ENCODE measurements at regions not wholly inside any gene's neighbourhood (a gene's known extent, or its start where the extent isn't known, plus 50 kb on each side); places are given as distances from the start of the nearest gene placed in this dataset.

DNA sequence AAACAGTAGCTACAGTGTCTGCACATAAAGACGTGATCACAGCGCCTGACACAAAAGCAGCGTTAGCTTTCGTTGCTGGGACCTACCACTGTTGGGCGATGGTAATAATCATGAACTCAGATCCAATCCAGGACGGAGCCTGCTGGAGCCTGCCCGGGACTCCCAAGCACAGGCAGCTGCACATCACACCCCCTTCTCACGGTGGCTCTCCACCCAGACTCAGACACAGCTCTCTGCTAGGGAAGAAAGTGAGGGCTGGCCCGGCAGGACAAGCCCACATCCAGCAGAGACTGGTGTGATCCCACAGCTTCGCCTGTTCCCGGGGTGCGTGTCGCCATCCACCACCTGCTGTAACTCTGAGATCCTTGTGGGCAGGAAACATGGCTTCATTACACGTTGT is 49.9 kb upstream of the FOXN3 start:
- Histone ChIP-seq H3K4me1 (ENCODE audit: control insufficient read depth in 1 of 2, insufficient read depth in 2 of 2, low read depth in 1 of 2, low read length in 1 of 2) (peaks cover 0 to 5% of the 10 kb centered on the region in 2 experiments; a peak in 1 of 4 replicates), H3K27me3 (ENCODE audit: insufficient read depth) (no peaks in the 10 kb centered on the region), H3K4me3 (ENCODE audit: low read depth in 2 of 2, low read length in 1 of 2) (no peak overlapping the region), H3K36me3 (replicated peaks in 1 of 2; ENCODE audit: control insufficient read depth in 1 of 2, insufficient read depth in 2 of 2, low read length in 1 of 2) (no peaks in the 10 kb centered on the region), H2AFZ (ENCODE audit: low read depth) (no peak overlapping the region), H3K4me2 (no peak overlapping the region), H3K9me2 (no peaks in the 10 kb centered on the region), H3K79me2 (ENCODE audit: insufficient read depth) (no peaks in the 10 kb centered on the region), H3K27ac (ENCODE audit: low read depth in 2 of 2, low read length in 1 of 2) (no peak overlapping the region), H4K20me1 (ENCODE audit: insufficient read depth) (no peaks in the 10 kb centered on the region), H3K9me3 (no peaks in the 10 kb centered on the region), H3F3A (replicated peaks; ENCODE audit: insufficient read depth) (no peaks in the 10 kb centered on the region), H3K9ac (no peak overlapping the region)
- TF ChIP-seq CHD2 (IDR thresholded peaks at IDR 0.05; ENCODE audit: low read length, partially characterized antibody) (no peak), RFX5 (IDR thresholded peaks at IDR 0.05; ENCODE audit: low read length) (no peak), RXRA (IDR thresholded peaks at IDR 0.05; ENCODE audit: borderline replicate concordance, low read depth) (no peak), MXI1 (IDR thresholded peaks at IDR 0.05; ENCODE audit: low read depth, low read length) (no peak), GABPA (IDR thresholded peaks at IDR 0.05; ENCODE audit: low read depth) (no peak), SMC3 (IDR thresholded peaks at IDR 0.05; ENCODE audit: low read depth, low read length) (no peak), TCF12 (IDR thresholded peaks at IDR 0.05) (no peak), TAF1 (IDR thresholded peaks at IDR 0.05; ENCODE audit: borderline replicate concordance, low read depth, low read length) (no peak), FOXJ3 (CRISPR knock-in tag; IDR thresholded peaks at IDR 0.05) (no peak), ELF1 (IDR thresholded peaks at IDR 0.05) (no peak), GATA2 (CRISPR knock-in tag; IDR thresholded peaks at IDR 0.05) (no peak), RAD21 (IDR thresholded peaks at IDR 0.05; ENCODE audit: low read length) (no peak)
- TF ChIP-seq, protein P1, sequence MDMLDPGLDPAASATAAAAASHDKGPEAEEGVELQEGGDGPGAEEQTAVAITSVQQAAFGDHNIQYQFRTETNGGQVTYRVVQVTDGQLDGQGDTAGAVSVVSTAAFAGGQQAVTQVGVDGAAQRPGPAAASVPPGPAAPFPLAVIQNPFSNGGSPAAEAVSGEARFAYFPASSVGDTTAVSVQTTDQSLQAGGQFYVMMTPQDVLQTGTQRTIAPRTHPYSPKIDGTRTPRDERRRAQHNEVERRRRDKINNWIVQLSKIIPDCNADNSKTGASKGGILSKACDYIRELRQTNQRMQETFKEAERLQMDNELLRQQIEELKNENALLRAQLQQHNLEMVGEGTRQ (IDR thresholded peaks at IDR 0.05; ENCODE audit: borderline replicate concordance, low read depth, low read length): no peak
- TF ChIP-seq, protein P2, sequence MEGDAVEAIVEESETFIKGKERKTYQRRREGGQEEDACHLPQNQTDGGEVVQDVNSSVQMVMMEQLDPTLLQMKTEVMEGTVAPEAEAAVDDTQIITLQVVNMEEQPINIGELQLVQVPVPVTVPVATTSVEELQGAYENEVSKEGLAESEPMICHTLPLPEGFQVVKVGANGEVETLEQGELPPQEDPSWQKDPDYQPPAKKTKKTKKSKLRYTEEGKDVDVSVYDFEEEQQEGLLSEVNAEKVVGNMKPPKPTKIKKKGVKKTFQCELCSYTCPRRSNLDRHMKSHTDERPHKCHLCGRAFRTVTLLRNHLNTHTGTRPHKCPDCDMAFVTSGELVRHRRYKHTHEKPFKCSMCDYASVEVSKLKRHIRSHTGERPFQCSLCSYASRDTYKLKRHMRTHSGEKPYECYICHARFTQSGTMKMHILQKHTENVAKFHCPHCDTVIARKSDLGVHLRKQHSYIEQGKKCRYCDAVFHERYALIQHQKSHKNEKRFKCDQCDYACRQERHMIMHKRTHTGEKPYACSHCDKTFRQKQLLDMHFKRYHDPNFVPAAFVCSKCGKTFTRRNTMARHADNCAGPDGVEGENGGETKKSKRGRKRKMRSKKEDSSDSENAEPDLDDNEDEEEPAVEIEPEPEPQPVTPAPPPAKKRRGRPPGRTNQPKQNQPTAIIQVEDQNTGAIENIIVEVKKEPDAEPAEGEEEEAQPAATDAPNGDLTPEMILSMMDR (IDR thresholded peaks at IDR 0.05): no peak
- TF ChIP-seq, protein P3, sequence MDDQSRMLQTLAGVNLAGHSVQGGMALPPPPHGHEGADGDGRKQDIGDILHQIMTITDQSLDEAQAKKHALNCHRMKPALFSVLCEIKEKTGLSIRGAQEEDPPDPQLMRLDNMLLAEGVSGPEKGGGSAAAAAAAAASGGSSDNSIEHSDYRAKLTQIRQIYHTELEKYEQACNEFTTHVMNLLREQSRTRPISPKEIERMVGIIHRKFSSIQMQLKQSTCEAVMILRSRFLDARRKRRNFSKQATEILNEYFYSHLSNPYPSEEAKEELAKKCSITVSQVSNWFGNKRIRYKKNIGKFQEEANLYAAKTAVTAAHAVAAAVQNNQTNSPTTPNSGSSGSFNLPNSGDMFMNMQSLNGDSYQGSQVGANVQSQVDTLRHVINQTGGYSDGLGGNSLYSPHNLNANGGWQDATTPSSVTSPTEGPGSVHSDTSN (IDR thresholded peaks at IDR 0.05): no peak
- WGBS (ENCODE audit: low lambda C conversion rate): 68% methylated on average over 14 of the region's 14 CpGs
- no peak for DNase-seq
- POLR2A ChIA-PET: no interaction called here
- CTCF ChIA-PET: no interaction called here

Small RNA genes in the stretch of these regions (small RNA-seq; reads per million reads assigned to genes)
- gene RF00019: 0 reads per million in 7 experiments
- gene RN7SKP107: 0 reads per million in 7 experiments
